ENCODE measurements at regions not wholly inside any gene's neighbourhood (a gene's known extent, or its start where the extent isn't known, plus 50 kb on each side); places are given as distances from the start of the nearest gene placed in this dataset.

DNA sequence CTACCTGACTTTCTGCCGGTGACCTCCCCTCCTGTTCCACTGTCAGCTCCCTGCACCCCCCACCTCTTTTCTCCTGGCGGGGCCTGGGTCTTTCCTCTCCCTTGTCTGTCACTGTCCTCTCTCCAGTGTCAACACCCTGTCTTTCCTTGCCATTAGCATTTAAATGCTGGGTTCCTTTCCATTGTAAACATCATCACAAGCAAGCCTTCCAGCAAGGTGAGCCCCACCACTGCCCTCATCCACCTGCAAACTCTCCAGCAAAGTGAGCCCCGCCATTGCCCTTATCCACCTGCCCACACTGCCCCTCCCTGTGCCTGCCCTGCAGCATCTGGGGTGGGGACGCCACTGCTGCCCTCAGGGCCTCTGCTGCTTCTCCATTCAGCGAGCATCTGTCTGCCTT lies 195.0 kb downstream of the ENGASE start:
- Histone ChIP-seq H3K27me3 (ENCODE audit: insufficient read depth, low read length) (no peaks in the 10 kb centered on the region), H3K9ac (ENCODE audit: extremely low read depth, insufficient read length, low read length) (no peak overlapping the region), H3K79me2 (ENCODE audit: insufficient read depth, low read length) (no peaks in the 10 kb centered on the region), H3K23me2 (ENCODE audit: insufficient read length, low read depth, low read length, poor library complexity, severe bottlenecking) (peaks cover 4% of the 10 kb centered on the region), H4K5ac (ENCODE audit: insufficient read length, low read depth, low read length) (no peak overlapping the region), H2BK5ac (ENCODE audit: insufficient read length, low read length) (no peak overlapping the region), H2BK15ac (ENCODE audit: low read depth, low read length) (no peak overlapping the region), H4K8ac (replicated peaks; ENCODE audit: insufficient read length, low read depth, low read length) (no peak overlapping the region), H3K14ac (ENCODE audit: insufficient read depth, low read length) (peak overlapping the region; percentile 31; the same call in 1 of the 2 replicates), H4K91ac (ENCODE audit: insufficient read length, low read depth, low read length) (no peak overlapping the region), H3T11ph (ENCODE audit: low read length) (no peak overlapping the region), H2AFZ (ENCODE audit: low read length) (no peak overlapping the region), H3K4ac (ENCODE audit: low read depth, low read length) (no peak overlapping the region), H3K4me2 (ENCODE audit: insufficient read depth, insufficient read length, low read length) (peak overlapping the region; percentile 18), H3K9me3 (ENCODE audit: control insufficient read depth, low read depth, low read length) (no peaks in the 10 kb centered on the region), H2BK12ac (ENCODE audit: insufficient read length, low read depth, low read length) (no peak overlapping the region), H3K27ac (ENCODE audit: insufficient read length, low read depth, low read length) (no peak overlapping the region), H2BK120ac (ENCODE audit: low read depth, low read length, poor library complexity, severe bottlenecking) (no peak overlapping the region), H2AK5ac (ENCODE audit: insufficient read length, low read length) (no peak overlapping the region), H4K20me1 (ENCODE audit: control insufficient read depth, insufficient read depth, insufficient read length) (peaks cover 6% of the 10 kb centered on the region), H3K18ac (ENCODE audit: insufficient read length, low read depth, low read length) (no peak overlapping the region), H3K56ac (ENCODE audit: insufficient read length, low read depth, low read length) (no peak overlapping the region), H3K79me1 (ENCODE audit: insufficient read depth, low read depth, low read length, poor library complexity, severe bottlenecking) (no peaks in the 10 kb centered on the region), H3K4me1 (ENCODE audit: insufficient read depth, low read length) (peaks cover 2% of the 10 kb centered on the region; the same call in 1 of the 2 replicates), H2BK20ac (ENCODE audit: low read depth, low read length, poor library complexity, severe bottlenecking) (no peak overlapping the region), H3K23ac (ENCODE audit: insufficient read length, low read depth, low read length) (no peak overlapping the region)
- H3K36me3 Mint-ChIP-seq (ENCODE audit: insufficient read depth in 1 of 3, low read depth in 3 of 3), result no peaks in the 10 kb centered on the region
- TF ChIP-seq, protein P1, sequence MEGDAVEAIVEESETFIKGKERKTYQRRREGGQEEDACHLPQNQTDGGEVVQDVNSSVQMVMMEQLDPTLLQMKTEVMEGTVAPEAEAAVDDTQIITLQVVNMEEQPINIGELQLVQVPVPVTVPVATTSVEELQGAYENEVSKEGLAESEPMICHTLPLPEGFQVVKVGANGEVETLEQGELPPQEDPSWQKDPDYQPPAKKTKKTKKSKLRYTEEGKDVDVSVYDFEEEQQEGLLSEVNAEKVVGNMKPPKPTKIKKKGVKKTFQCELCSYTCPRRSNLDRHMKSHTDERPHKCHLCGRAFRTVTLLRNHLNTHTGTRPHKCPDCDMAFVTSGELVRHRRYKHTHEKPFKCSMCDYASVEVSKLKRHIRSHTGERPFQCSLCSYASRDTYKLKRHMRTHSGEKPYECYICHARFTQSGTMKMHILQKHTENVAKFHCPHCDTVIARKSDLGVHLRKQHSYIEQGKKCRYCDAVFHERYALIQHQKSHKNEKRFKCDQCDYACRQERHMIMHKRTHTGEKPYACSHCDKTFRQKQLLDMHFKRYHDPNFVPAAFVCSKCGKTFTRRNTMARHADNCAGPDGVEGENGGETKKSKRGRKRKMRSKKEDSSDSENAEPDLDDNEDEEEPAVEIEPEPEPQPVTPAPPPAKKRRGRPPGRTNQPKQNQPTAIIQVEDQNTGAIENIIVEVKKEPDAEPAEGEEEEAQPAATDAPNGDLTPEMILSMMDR (conservative IDR thresholded peaks at IDR 0.05), result no peak
- DNase-seq, result peak; percentile 57
- no peak overlapping the region for H3K4me3 Mint-ChIP-seq
- peaks cover 24 to 38% of the 10 kb centered on the region in 2 experiments for H3K4me1 Mint-ChIP-seq
- no peak overlapping the region; a peak in 2 of 7 replicates for H3K27ac Mint-ChIP-seq
- no CpG with 5 or more reads among the region's 5 CpGs for WGBS (ENCODE audit: extremely low coverage, insufficient read length, low lambda C conversion rate)
- H3K9me3 Mint-ChIP-seq, result no peaks in the 10 kb centered on the region
- H3K27me3 Mint-ChIP-seq (ENCODE audit: low read depth), result peaks cover 39% of the 10 kb centered on the region

All from H9 (cell line).